ENCODE measurements at regions not wholly inside any gene's neighbourhood (a gene's known extent, or its start where the extent isn't known, plus 50 kb on each side); places are given as distances from the start of the nearest gene placed in this dataset.

GRCh38 chr6:134474955-134475354, 157.0 kb upstream of the SGK1 start:
- TF ChIP-seq CTCF (IDR thresholded peaks at IDR 0.05) (no peak), POLR2A (IDR thresholded peaks at IDR 0.05) (no peak)

Data from Peyer's patch (tissue), 4 donors.